NCI-H2081 (cell line): ENCODE measurements at regions not wholly inside any gene's neighbourhood (a gene's known extent, or its start where the extent isn't known, plus 50 kb on each side); places are given as distances from the start of the nearest gene placed in this dataset.
A peak's percentile ranks its signal among the peaks of the same experiment; 100 is the strongest.

ENCODE experiments used
- DNase-seq, 2 experiments: peaks; one replicate each; lab custom pipeline; 2025; lab: John Stamatoyannopoulos, UW

- DNase-seq, result no peak
Measured at GRCh38 chr18:28712796-28713425, 536.0 kb upstream of the CDH2 start.

DNA sequence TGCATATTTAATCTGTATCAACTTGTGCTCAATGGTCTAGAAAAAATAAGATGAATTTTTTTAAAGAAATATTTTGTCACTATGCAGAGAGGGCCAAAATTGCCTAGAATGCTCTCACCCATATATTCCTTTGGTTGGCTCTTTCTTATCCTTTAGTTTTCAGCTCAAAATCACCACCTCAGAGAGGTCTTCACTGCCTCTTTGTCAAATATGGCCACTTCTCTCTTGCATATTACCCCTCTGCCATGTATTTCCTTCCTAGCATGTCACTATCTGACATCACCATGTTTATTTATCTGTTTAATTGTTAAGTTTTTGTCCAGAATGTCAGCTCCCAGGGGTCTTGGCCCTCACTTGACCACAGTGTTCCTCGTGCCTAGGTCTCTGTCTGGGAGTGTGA is 535.2 kb upstream of the CDH2 start:
- DNase-seq, result no peak

- DNase-seq, result no peak
Measured at GRCh38 chr18:28711096-28711495, 534.2 kb upstream of the CDH2 start.

GRCh38 chr18:28707006-28707405 is 530.1 kb upstream of the CDH2 start:
- DNase-seq, result no peak

GRCh38 chr18:28706397-28706796 is 529.5 kb upstream of the CDH2 start:
- no peak for DNase-seq

DNA sequence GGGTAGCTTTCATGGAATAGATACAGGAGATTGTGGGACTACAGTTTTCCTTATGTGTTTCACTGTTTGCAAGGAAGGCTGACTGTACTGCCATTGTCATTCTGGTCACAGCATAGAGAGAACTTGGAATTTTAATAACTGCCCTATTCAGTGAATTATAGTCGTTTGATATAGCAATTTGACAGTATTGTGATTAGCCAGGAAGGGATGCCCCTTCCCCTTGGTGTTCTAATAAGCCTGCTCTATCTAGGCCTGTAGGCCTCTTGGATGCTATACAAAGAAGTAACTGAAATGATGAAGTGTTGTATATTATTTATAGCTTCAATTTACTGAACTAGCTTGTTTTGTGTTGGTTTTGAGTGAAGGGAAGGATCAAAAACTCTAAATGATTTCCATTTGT is 528.6 kb upstream of the CDH2 start:
- no peak for DNase-seq

DNA sequence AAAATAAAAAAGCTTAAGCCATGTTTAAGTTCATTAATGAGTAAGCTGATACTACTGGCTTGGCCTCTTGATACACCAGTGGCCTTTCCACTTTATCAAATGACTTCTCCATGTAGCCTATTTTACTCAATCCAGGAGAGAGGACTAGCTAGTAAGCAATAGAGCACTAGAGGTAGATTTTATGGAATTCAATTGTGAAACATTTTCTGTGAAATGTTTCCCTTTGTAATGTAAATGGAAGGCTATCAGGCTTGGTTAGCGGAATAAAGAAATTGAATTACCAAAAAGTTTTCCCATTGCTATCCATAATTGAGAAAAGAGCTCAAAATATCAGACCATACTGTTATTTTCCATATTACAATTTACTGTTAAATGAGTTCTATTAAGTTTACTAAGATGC is 515.4 kb upstream of the CDH2 start:
- DNase-seq, result no peak

DNA sequence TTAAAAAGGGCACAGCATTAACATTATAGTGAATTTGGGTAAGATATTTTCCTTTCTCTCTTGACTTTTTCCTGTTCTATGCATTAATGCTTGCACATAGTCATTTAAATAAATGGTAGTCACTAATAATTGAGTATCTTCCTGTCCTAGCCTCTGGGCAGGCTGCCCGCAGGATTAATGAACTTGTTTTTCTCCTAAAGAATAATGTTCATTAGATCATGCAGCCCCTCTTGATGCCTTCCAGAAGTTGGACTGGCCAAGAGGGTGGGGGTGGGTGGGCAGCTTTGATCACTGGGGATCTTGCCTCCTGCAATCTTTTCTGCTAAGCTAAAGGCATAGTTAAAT is 514.5 kb upstream of the CDH2 start:
- no peak for DNase-seq

DNA sequence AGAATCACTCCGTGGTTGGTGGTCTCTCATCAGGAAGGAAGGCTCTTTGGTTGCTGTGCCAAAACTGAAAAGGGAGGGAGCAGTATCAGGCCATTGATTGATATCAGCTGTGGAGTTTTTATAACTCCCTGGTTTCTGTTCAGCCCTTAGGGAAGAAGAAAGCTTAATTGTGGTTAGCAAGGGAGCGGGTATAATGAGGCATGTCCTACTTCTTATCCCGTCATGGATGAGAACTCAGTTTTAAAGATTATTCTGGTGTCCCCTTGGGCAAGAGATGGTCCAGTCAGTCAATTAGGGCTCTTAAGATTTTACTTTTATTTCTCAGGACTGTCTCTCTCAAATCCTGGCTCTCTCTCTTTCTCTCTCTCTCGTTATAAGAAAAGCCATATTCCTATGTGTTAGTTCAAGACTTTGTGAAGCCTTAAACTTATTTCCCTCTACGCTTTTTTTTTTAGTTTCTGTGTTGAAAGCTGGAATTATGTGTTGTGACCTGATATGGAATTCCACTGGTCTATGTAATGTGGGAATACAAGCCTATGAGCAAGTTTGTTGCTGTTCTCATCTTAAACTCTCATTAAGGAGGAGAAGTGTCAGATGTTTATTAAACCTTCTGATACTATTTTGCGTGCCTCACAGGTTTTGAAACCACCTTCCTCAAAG is 514.0 kb upstream of the CDH2 start:
- no peak for DNase-seq

- DNase-seq, result no peak
Measured at GRCh38 chr18:28690100-28690499, 513.2 kb upstream of the CDH2 start.

DNA sequence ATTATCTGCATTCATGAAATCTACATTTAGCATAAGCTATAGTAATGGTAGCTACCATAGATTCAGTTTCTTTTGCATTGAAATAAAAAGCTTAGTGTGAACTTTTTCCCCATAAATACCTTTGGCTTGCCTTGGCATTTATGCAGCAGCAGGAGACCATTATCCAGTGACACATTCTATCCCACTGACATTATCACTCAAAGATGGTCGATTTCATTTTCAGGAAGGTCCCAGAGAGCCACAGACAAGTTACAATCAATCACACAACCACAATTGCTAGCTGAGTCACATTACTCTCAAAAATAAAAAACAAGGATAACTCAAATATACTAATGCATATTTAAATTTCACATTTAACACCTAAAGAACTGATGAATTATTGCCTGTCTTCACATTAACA is 512.7 kb upstream of the CDH2 start:
- no peak for DNase-seq

DNA sequence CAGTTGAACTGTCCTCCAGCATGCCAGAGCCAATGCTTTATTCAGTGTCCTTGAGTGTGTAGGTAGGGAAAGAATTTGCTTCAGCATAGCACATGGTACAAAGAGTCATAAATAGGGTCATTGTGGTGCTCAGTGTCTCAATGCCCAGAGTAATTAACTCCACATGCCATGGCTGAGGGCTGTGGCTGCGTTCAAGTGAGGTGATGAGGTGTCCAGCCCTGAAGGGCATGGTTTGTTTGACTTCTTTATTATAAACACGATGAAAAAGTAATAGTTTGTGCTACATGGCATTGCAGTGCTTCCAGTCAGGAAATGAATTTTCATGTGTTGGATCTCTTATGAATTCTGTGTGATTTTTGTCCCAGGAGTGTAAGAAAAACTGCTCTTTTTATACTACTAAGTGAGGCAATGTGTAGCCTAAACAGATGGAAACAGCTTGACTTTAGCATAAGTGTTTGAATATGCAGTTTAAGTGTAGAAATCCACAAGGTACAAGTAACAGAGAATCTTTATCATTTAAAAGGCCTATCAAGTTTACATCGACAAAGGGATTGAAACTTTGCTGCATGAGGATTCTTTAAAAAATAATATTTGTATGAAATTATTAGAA is 507.9 kb upstream of the CDH2 start:
- DNase-seq, result no peak

DNA sequence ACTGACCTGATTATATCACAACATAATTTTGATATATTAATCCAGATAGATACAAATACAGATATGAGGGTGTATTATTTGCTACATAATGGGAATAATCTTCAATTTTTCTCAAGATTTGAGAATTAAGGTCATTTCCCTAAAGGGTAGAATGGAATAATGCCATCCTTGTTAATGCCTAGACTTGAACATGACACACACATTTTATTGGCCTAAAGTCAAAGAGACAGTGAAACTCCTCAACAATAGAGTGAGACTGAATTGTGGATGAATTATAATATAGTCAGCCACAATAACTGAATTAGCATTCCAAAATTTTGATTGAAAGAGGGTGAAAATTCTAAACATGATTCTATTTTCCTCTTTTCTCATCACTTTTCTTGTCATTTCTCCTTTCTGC is 506.0 kb upstream of the CDH2 start:
- no peak for DNase-seq

DNA sequence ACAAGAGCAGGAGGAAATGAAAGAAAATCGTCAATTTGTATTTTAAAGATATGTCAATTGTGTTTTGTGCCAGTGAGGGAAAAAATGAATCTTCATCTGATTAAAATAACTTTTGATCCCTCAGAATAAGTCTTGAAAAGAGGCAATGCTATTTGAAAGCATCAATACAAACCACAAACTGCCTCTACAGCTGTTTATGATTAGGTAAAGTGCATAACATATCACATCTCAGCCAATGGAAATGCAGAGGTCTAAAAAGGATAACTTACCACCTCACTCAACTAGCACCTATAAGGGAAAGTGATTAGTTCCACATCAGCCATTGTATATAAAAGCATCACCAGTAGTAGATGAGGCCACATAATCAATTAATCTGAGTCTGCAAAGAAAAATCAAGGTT is 492.2 kb upstream of the CDH2 start:
- DNase-seq, result no peak

GRCh38 chr18:28666216-28666615 is 489.3 kb upstream of the CDH2 start:
- no peak for DNase-seq

DNA sequence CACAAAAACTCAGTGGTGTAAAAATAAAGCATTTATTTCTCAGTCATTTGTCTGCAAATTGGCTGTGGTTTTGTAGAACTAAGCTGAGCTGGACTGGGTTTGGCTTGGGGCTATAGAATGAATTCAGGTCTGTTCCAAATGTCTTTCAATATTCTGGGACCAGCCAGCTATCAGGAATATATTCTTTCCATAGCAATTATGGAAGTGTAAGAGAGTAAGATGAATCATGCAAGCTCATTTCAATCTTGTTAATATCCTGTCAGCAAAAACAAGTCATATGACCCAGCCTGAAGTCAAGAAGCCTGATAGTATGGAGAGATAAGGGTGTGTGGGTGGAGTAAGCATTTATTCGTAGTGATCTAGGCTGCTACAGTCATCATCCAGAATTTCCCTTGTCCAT is 481.0 kb upstream of the CDH2 start:
- no peak for DNase-seq

DNA sequence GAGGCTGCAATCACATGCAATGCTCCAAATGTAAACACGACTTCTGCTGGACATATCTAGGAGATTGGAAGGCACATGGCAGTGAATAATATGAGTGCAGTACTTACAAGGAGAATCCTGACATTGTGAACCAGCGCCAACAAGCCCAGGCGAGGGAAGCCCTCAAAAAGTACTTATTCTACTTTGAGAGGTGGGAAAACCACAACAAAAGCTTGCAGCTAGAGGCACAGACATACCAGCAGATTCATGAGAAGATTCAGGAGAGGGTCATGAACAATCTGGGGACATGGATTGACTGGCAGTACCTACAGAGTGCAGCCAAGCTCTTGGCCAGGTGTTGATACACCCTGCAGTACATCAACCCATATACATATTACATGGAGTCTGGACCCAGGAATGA is 475.7 kb upstream of the CDH2 start:
- DNase-seq, result no peak

DNA sequence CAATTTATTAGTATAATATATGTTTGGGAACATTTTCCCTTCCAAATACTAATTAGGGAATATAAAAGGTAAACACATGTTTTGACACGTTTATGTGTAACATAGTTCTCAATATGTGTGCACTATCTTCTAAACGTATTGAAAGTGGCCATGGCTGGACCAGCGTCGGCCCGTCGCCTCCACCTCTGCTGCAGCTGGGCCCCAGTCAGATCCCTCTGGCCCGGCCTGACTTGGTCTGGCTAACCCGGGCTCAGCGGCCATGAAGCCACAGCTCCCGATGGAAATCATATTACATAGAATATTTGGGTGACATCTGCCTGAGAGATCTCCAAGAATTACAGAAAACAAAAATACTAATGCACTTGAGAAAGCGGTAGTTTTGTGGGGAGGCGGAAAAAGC is 474.4 kb upstream of the CDH2 start:
- no peak for DNase-seq

DNA sequence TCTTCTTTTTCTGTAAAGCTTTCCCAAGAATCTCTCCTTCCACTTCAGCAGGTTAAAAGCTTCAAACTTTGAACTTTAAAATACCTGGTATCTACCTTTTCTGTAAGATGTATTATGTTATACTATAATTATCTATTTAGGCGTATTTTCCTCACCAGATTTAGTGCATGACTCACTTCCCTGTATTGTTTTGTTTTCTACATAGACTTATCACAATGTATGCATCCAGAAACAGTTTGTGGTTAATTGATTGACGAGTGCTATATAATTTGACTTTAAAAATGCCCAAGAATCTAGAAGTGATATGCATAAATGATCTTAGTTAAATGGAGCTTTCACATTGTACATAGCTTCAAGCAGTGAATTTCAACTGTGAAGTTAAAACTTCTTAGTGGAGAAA is 473.9 kb upstream of the CDH2 start:
- no peak for DNase-seq

DNA sequence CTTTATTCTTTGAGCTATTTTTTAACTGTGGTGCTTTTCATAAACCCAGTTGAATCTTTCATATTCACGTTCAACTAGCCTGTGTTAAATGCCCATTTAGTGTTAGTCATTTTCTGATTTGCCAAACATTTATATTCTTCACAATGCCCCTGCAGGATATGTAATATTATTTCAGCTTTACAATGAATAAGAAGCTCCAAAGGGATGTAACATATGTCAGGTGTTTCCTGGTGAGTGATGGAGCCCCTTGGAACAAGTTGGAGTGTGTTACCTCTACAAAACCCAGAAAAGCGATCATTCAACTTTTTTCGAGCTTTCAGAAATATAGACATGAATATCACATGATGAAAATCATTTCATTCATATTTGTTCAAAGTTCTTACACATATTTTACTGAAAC is 471.0 kb upstream of the CDH2 start:
- no peak for DNase-seq

- DNase-seq, result peak in 1 of 2 experiments; percentile 36
Measured at GRCh38 chr18:28637897-28638296, 461.0 kb upstream of the CDH2 start.

DNA sequence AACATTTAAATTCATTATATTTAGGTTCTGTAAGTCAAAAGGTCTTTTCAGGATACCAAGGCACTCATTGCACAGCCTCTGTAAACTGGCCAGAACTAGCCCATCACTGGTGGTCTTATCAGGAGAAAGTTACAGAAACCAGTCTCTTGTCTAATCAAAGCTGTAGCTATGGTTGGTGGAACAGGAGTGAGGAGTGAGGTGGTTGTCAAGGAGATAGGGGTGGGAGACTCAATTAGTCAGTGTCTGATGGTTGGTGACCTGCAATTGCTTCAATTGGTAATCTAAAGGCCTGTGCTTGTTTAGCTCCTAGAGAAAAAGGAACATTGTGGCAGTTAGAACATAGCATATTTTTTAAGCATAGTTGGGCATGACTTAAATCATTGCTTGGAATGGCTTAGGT is 458.6 kb upstream of the CDH2 start:
- DNase-seq, result no peak

DNA sequence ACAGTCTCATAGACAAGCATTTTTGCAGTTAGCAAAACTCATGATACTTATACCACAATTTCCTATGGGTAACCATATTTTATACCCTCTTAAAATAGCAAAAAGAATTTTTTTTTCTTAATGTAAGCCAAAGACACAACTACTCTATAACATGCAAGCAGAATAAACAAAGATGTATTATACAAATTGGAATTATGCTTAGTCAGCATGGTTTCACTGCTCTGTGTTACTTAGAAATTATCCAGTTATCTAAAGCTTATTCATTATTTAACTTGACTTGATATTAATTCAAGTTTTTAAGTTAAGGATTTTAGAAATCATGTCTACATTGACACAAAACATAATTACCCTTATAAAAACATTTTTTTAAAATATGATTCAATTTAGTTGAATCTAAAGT is 449.8 kb upstream of the CDH2 start:
- DNase-seq, result no peak

DNA sequence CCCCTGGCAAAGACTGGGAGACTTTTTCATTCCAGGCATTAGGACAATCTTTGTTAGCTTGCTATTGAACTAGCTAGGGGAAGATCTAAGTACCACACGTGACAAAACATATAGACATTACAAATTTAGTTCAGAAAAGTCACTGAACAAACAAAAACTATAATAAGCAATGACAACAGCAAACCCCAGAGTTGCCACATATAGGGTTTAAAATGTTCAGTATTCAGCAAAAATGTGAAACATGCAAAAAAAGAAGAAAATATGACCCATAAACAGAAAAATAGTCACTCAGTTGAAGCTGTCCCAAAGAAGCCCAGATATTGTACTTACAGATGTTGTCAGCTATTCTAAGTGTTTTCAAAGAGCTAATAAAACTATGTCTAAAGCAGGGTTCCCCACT is 431.1 kb upstream of the CDH2 start:
- no peak for DNase-seq
